Neural cell (in vitro differentiated cells): ENCODE measurements at regions not wholly inside any gene's neighbourhood (a gene's known extent, or its start where the extent isn't known, plus 50 kb on each side); places are given as distances from the start of the nearest gene placed in this dataset.
"Not testable (repeated sequence)": the region's sequence is repeated elsewhere in the genome, so short reads cannot be mapped to it uniquely, and the experiment has no call there.

Source experiments
- H2AFZ ChIP-seq: fragments of 200-600, 300-800 bp; sonication (generic), shearing (Covaris generic); 2 replicates; pipeline ENCODE4 v1.6.0; 2014; ENCODE audit warnings: low read depth, mild to moderate bottlenecking, antibody characterized with exemption, low read length, moderate library complexity
- H3F3A ChIP-seq: fragments of 200-600 bp; shearing (Covaris generic); 2 replicates; pipeline ENCODE4 v1.6.1; 2016; ENCODE audit warnings: mild to moderate bottlenecking, moderate library complexity, mixed read lengths, antibody characterized with exemption, low read length; ENCODE audit not compliant: insufficient read depth, poor library complexity, severe bottlenecking
- H3K27ac ChIP-seq: fragments of 200-600, 300-800 bp; sonication (generic), shearing (Covaris generic); 2 replicates; pipeline ENCODE4 v1.5.1; 2014; ENCODE audit warnings: mild to moderate bottlenecking, low read length, moderate library complexity
- H3K27me3 ChIP-seq: fragments of 300-800, 200-600 bp; sonication (generic), shearing (Covaris generic); 2 replicates; pipeline ENCODE4 v1.6.0; 2014; ENCODE audit warnings: mild to moderate bottlenecking, low read depth, low read length, moderate library complexity; ENCODE audit not compliant: insufficient read depth
- H3K36me3 ChIP-seq: fragments of 300-800, 200-600 bp; sonication (generic), shearing (Covaris generic); 2 replicates; pipeline ENCODE4 v1.5.1; 2014; ENCODE audit warnings: mild to moderate bottlenecking, antibody characterized with exemption, low read length, moderate library complexity; ENCODE audit not compliant: insufficient read depth
- H3K4me2 ChIP-seq: fragments of 300-800, 200-600 bp; sonication (generic), shearing (Covaris generic); 2 replicates; pipeline ENCODE4 v1.6.0; 2014; ENCODE audit warnings: mild to moderate bottlenecking, low read length
- H3K4me3 ChIP-seq: fragments of 300-800, 200-600 bp; sonication (generic), shearing (Covaris generic); 2 replicates; pipeline ENCODE4 v1.5.1; 2014; ENCODE audit warnings: mild to moderate bottlenecking, low read length, moderate library complexity
- H3K79me2 ChIP-seq: fragments of 200-600 bp; shearing (Covaris generic); replicated peaks from 2 replicates; pipeline ENCODE4 v1.6.0; 2014; ENCODE audit warnings: mild to moderate bottlenecking, low read length, moderate library complexity; ENCODE audit not compliant: insufficient read depth
- H3K9ac ChIP-seq: fragments of 300-800, 200-600 bp; sonication (generic), shearing (Covaris generic); 2 replicates; pipeline ENCODE4 v1.6.1; 2016; ENCODE audit warnings: mild to moderate bottlenecking, low read length, mixed read lengths
- H3K9me2 ChIP-seq: fragments of 200-600 bp; shearing (Covaris generic); 2 replicates; pipeline ENCODE4 v1.6.1; 2016; ENCODE audit warnings: mild to moderate bottlenecking, low read length, mixed read lengths; ENCODE audit not compliant: insufficient read depth
- H3K9me3 ChIP-seq: fragments of 200-600, 300-800 bp; sonication (generic), shearing (Covaris generic); 2 replicates; pipeline ENCODE4 v1.6.1; 2016; ENCODE audit warnings: mild to moderate bottlenecking, mixed run types, low read length, moderate library complexity, mixed read lengths
- H4K20me1 ChIP-seq: fragments of 200-600 bp; shearing (Covaris generic); 2 replicates; pipeline ENCODE4 v1.6.1; 2016; ENCODE audit warnings: mild to moderate bottlenecking, mixed run types; ENCODE audit not compliant: insufficient read depth
- CTCF ChIP-seq: fragments of 450-650 bp; IDR thresholded peaks from 2 replicates; pipeline ENCODE4 v1.5.1; 2014; ENCODE audit warnings: antibody characterized with exemption, mild to moderate bottlenecking, moderate library complexity; ENCODE audit not compliant: poor library complexity, severe bottlenecking
- EP300 ChIP-seq: fragments of 450-650 bp; conservative IDR thresholded peaks from 2 replicates; pipeline ENCODE4 v1.6.1; 2014; ENCODE audit warnings: antibody characterized with exemption, mild to moderate bottlenecking, moderate library complexity; ENCODE audit not compliant: poor library complexity, severe bottlenecking
- EZH2 ChIP-seq: fragments of 200-600, 300-800 bp; shearing (Covaris generic), sonication (generic); IDR thresholded peaks from 2 replicates; pipeline ENCODE4 v1.6.1; 2014; ENCODE audit warnings: antibody characterized with exemption, low read length, borderline replicate concordance, mild to moderate bottlenecking; ENCODE audit not compliant: insufficient read depth, poor library complexity, severe bottlenecking
- POLR2AphosphoS5 ChIP-seq: IDR thresholded peaks from 2 replicates; pipeline ENCODE4 v1.6.1; 2012
- RAD21 ChIP-seq: fragments of 450-650 bp; conservative IDR thresholded peaks from 2 replicates; pipeline ENCODE4 v1.6.1; 2014; ENCODE audit warnings: antibody characterized with exemption, mild to moderate bottlenecking, moderate library complexity
- REST ChIP-seq: IDR thresholded peaks from 2 replicates; pipeline ENCODE4 v1.6.1; 2012; ENCODE audit warnings: borderline replicate concordance
- SMC3 ChIP-seq: fragments of 450-650 bp; conservative IDR thresholded peaks from 2 replicates; pipeline ENCODE4 v1.6.1; 2014; ENCODE audit warnings: antibody characterized with exemption, mild to moderate bottlenecking, moderate library complexity; ENCODE audit not compliant: poor library complexity
- TAF1 ChIP-seq: IDR thresholded peaks from 2 replicates; pipeline ENCODE4 v1.6.1; 2012; ENCODE audit warnings: low read depth

- H2AFZ ChIP-seq = no peak overlapping the region
- no peaks in the 10 kb centered on the region for H3K27me3 ChIP-seq
- H3K79me2 ChIP-seq = no peaks in the 10 kb centered on the region
- no peak overlapping the region for H3K27ac ChIP-seq
- H3K9ac ChIP-seq = no peak overlapping the region
- TF ChIP-seq POLR2AphosphoS5 = no peak
- no peak for TF ChIP-seq CTCF
- no peak for TF ChIP-seq REST
- H3K4me3 ChIP-seq = no peak overlapping the region
- no peaks in the 10 kb centered on the region for H3K9me3 ChIP-seq
- no peaks in the 10 kb centered on the region for H3K36me3 ChIP-seq
- no peaks in the 10 kb centered on the region for H4K20me1 ChIP-seq
- no peaks in the 10 kb centered on the region for H3F3A ChIP-seq
- no peak overlapping the region for H3K4me2 ChIP-seq
- H3K9me2 ChIP-seq = no peaks in the 10 kb centered on the region
Observed at GRCh38 chr12:67716817-67717216, 68.3 kb downstream of the DYRK2 start.

GRCh38 chr12:67719303-67719702 lies 70.8 kb downstream of the DYRK2 start:
- H3K9me3 ChIP-seq = not testable (repeated sequence)

GRCh38 chr12:67720351-67720856 lies 71.9 kb downstream of the DYRK2 start:
- Histone ChIP-seq H3F3A (no peaks in the 10 kb centered on the region), H3K27me3 (no peaks in the 10 kb centered on the region), H3K4me2 (no peak overlapping the region), H3K36me3 (no peaks in the 10 kb centered on the region), H3K9me3 (no peaks in the 10 kb centered on the region), H3K4me3 (no peak overlapping the region), H2AFZ (no peak overlapping the region), H3K9me2 (no peaks in the 10 kb centered on the region), H3K9ac (no peak overlapping the region), H3K79me2 (no peaks in the 10 kb centered on the region), H3K27ac (no peak overlapping the region), H4K20me1 (no peaks in the 10 kb centered on the region)
- no peak for TF ChIP-seq TAF1

More at GRCh38 chr12:67719303-67719702, 70.8 kb downstream of the DYRK2 start:
- not testable (repeated sequence) for H3K4me2 ChIP-seq, H3K27ac ChIP-seq, H3K36me3 ChIP-seq, H4K20me1 ChIP-seq, H3K4me3 ChIP-seq, H3K79me2 ChIP-seq, H3K27me3 ChIP-seq, H3K9ac ChIP-seq, H2AFZ ChIP-seq, H3K9me2 ChIP-seq, H3F3A ChIP-seq

- Histone ChIP-seq H3F3A (no peaks in the 10 kb centered on the region), H3K9me3 (no peaks in the 10 kb centered on the region), H4K20me1 (no peaks in the 10 kb centered on the region), H3K4me3 (no peak overlapping the region), H3K79me2 (no peaks in the 10 kb centered on the region), H3K4me2 (no peak overlapping the region), H3K27ac (no peak overlapping the region), H2AFZ (no peak overlapping the region), H3K9me2 (no peaks in the 10 kb centered on the region), H3K36me3 (no peaks in the 10 kb centered on the region), H3K27me3 (no peaks in the 10 kb centered on the region), H3K9ac (no peak overlapping the region)
- TF ChIP-seq RAD21 (no peak), EZH2 (no peak), EP300 (no peak), POLR2AphosphoS5 (no peak), SMC3 (no peak), REST (no peak), TAF1 (no peak)
Observed at GRCh38 chr12:67721248-67721647, 72.7 kb downstream of the DYRK2 start.
